Endodermal cell (in vitro differentiated cells): ENCODE measurements at regions not wholly inside any gene's neighbourhood (a gene's known extent, or its start where the extent isn't known, plus 50 kb on each side); places are given as distances from the start of the nearest gene placed in this dataset.
"Not testable (repeated sequence)": the region's sequence is repeated elsewhere in the genome, so short reads cannot be mapped to it uniquely, and the experiment has no call there.

ENCODE experiments used
- DNase-seq: peaks from one replicate; pipeline ENCODE4 v3.0.0-alpha.2; 2017
- H3K27ac ChIP-seq: 2 replicates; pipeline ENCODE4 v1.5.1; 2013; ENCODE audit warnings: mild to moderate bottlenecking, low read depth, low read length, moderate library complexity
- H3K27me3 ChIP-seq: 2 replicates; pipeline ENCODE4 v1.6.1; 2013; ENCODE audit warnings: mild to moderate bottlenecking, low read length, moderate library complexity; ENCODE audit not compliant: insufficient read depth, control insufficient read depth, poor library complexity, severe bottlenecking
- H3K36me3 ChIP-seq: 2 replicates; pipeline ENCODE4 v1.7.0; 2013; ENCODE audit warnings: mild to moderate bottlenecking, low read length, moderate library complexity; ENCODE audit not compliant: control insufficient read depth, insufficient read depth
- H3K4me1 ChIP-seq: one replicate; pipeline ENCODE4 v1.7.0; 2013; ENCODE audit warnings: low read length; ENCODE audit not compliant: control insufficient read depth, insufficient read depth
- H3K4me3 ChIP-seq: 2 replicates; pipeline ENCODE4 v1.5.1; 2013; ENCODE audit warnings: mild to moderate bottlenecking, low read length, moderate library complexity
- H3K9ac ChIP-seq: 2 replicates; pipeline ENCODE4 v1.6.1; 2013; ENCODE audit warnings: mild to moderate bottlenecking, low read length, moderate library complexity; ENCODE audit not compliant: poor library complexity, severe bottlenecking; ENCODE audit errors: extremely low read depth
- H3K9me3 ChIP-seq: 2 replicates; pipeline ENCODE4 v1.6.1; 2013; ENCODE audit warnings: mild to moderate bottlenecking, low read length, moderate library complexity; ENCODE audit not compliant: control insufficient read depth
- H3K27ac Mint-ChIP-seq: 2 replicates; pipeline ENCODE4 v1.8.0; 2020; ENCODE audit warnings: mixed read lengths
- H3K27me3 Mint-ChIP-seq: 2 replicates; pipeline ENCODE4 v1.8.0; 2021; ENCODE audit warnings: mild to moderate bottlenecking, mixed read lengths; ENCODE audit not compliant: insufficient read depth
- H3K36me3 Mint-ChIP-seq: 2 replicates; pipeline ENCODE4 v1.8.0; 2020; ENCODE audit warnings: low read depth, mixed read lengths
- H3K4me1 Mint-ChIP-seq: 2 replicates; pipeline ENCODE4 v1.8.0; 2020; ENCODE audit warnings: mixed read lengths
- H3K4me3 Mint-ChIP-seq: 2 replicates; pipeline ENCODE4 v1.8.0; 2020; ENCODE audit warnings: mild to moderate bottlenecking, moderate library complexity, mixed read lengths
- H3K9me3 Mint-ChIP-seq: 2 replicates; pipeline ENCODE4 v1.8.0; 2020; ENCODE audit warnings: mild to moderate bottlenecking, mixed read lengths
- CTCF ChIP-seq: fragments of 200-600 bp; sonication (generic); conservative IDR thresholded peaks from 2 replicates; pipeline ENCODE4 v1.5.0; 2021; ENCODE audit warnings: antibody characterized with exemption, mild to moderate bottlenecking
- WGBS, 2 experiments: methylation state at CpG; one replicate each; pipeline versions ENCODE4 v1.1.5 to v1.1.7; 2013; ENCODE audit warnings: missing lambda C conversion rate in 2 of 2, mixed read lengths in 1 of 2; ENCODE audit not compliant: insufficient coverage in 1 of 2, insufficient read length in 1 of 2; 5-methylcytosine and 5-hydroxymethylcytosine counted together

- Histone ChIP-seq H3K36me3 (no peaks in the 10 kb centered on the region), H3K9me3 (no peaks in the 10 kb centered on the region), H3K9ac (no peak overlapping the region), H3K4me1 (no peaks in the 10 kb centered on the region), H3K4me3 (no peak overlapping the region), H3K27ac (no peak overlapping the region), H3K27me3 (no peaks in the 10 kb centered on the region)
- no peak for TF ChIP-seq CTCF
- H3K9me3 Mint-ChIP-seq = no peaks in the 10 kb centered on the region
- H3K27ac Mint-ChIP-seq = no peak overlapping the region
- peaks cover 5% of the 10 kb centered on the region for H3K27me3 Mint-ChIP-seq
- DNase-seq = no peak
- 89 to 91% methylated on average over 1 of the region's 1 CpG for WGBS, 2 experiments
- no peak overlapping the region for H3K4me3 Mint-ChIP-seq
- no peaks in the 10 kb centered on the region for H3K36me3 Mint-ChIP-seq
- no peaks in the 10 kb centered on the region for H3K4me1 Mint-ChIP-seq
Observed at GRCh38 chr7:142522735-142523134, 226.5 kb upstream of the PRSS1 start.

- not testable (repeated sequence) for H3K27ac Mint-ChIP-seq, H3K4me3 ChIP-seq, H3K9me3 Mint-ChIP-seq, H3K4me1 Mint-ChIP-seq, H3K27ac ChIP-seq, H3K9ac ChIP-seq, H3K4me1 ChIP-seq, H3K27me3 ChIP-seq, H3K36me3 Mint-ChIP-seq, H3K4me3 Mint-ChIP-seq, H3K36me3 ChIP-seq, H3K27me3 Mint-ChIP-seq, H3K9me3 ChIP-seq
- DNase-seq = peak; percentile 78
- TF ChIP-seq CTCF = peak; percentile 77
- WGBS, 2 experiments = 33 to 49% methylated on average over 2 of the region's 2 CpGs
Observed at GRCh38 chr7:142520885-142521284, 228.4 kb upstream of the PRSS1 start.

- H3K36me3 Mint-ChIP-seq = not testable (repeated sequence)
- 95 to 100% methylated on average over 3 to 5 of the region's 5 CpGs for WGBS, 2 experiments
Observed at GRCh38 chr7:142520455-142520854, 228.8 kb upstream of the PRSS1 start.

More at GRCh38 chr7:142520455-142520854, 228.8 kb upstream of the PRSS1 start:
- H3K4me1 Mint-ChIP-seq, H3K9me3 Mint-ChIP-seq, H3K27me3 Mint-ChIP-seq, H3K4me1 ChIP-seq, H3K27ac ChIP-seq, H3K27me3 ChIP-seq, DNase-seq, H3K27ac Mint-ChIP-seq, H3K4me3 Mint-ChIP-seq, H3K4me3 ChIP-seq, H3K9ac ChIP-seq, H3K9me3 ChIP-seq, H3K36me3 ChIP-seq: not testable (repeated sequence)
